ENCODE measurements at regions not wholly inside any gene's neighbourhood (a gene's known extent, or its start where the extent isn't known, plus 50 kb on each side); places are given as distances from the start of the nearest gene placed in this dataset.
"Not testable (repeated sequence)": the region's sequence is repeated elsewhere in the genome, so short reads cannot be mapped to it uniquely, and the experiment has no call there.

DNA sequence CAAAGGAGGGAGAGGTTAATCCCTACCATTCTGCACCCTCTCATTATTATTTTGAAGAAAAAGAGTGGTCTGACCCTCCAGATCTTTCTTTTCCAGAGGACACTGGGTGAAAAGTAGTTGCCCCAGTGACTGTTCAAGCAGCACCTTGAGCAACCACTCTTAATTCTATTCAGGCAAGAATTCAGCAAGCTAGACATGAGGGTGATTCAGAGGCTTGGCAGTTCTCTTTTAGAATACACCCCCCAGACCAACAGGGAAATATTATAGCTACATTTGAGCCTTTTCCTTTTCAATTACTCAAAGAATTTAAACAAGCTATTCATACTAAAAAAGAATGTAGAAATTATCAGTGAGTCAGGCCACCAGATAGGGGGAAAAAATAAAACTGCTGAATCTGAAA is 178.3 kb downstream of the MRPS30 start:
- no peak overlapping the region for H3K4me3 ChIP-seq
- ATAC-seq = no peak
- H3K36me3 ChIP-seq = no peaks in the 10 kb centered on the region
- no peaks in the 10 kb centered on the region for H3K4me1 ChIP-seq
- H3K9me3 ChIP-seq = peaks cover 0 to 56% (median 0%) of the 10 kb centered on the region in 3 donors
- no peak overlapping the region for H3K27ac ChIP-seq
- H3K27me3 ChIP-seq = no peaks in the 10 kb centered on the region
- TF ChIP-seq, protein P1, sequence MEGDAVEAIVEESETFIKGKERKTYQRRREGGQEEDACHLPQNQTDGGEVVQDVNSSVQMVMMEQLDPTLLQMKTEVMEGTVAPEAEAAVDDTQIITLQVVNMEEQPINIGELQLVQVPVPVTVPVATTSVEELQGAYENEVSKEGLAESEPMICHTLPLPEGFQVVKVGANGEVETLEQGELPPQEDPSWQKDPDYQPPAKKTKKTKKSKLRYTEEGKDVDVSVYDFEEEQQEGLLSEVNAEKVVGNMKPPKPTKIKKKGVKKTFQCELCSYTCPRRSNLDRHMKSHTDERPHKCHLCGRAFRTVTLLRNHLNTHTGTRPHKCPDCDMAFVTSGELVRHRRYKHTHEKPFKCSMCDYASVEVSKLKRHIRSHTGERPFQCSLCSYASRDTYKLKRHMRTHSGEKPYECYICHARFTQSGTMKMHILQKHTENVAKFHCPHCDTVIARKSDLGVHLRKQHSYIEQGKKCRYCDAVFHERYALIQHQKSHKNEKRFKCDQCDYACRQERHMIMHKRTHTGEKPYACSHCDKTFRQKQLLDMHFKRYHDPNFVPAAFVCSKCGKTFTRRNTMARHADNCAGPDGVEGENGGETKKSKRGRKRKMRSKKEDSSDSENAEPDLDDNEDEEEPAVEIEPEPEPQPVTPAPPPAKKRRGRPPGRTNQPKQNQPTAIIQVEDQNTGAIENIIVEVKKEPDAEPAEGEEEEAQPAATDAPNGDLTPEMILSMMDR (IDR thresholded peaks at IDR 0.05) = no peak
- TF ChIP-seq POLR2A (IDR thresholded peaks at IDR 0.05) = no peak
- no peak for TF ChIP-seq POLR2AphosphoS5 (IDR thresholded peaks at IDR 0.05)
- no peak for TF ChIP-seq EP300 (IDR thresholded peaks at IDR 0.05)

GRCh38 chr5:44991693-44992092 is 182.9 kb downstream of the MRPS30 start:
- no peak for ATAC-seq
- H3K4me3 ChIP-seq = no peak overlapping the region
- no peaks in the 10 kb centered on the region for H3K36me3 ChIP-seq
- H3K4me1 ChIP-seq = no peaks in the 10 kb centered on the region
- H3K27me3 ChIP-seq = no peaks in the 10 kb centered on the region
- 61 to 81% methylated on average over 2 of the region's 2 CpGs for WGBS, 2 donors (ENCODE audit: low coverage in 1 of 2)
- peaks cover 0 to 23% (median 0%) of the 10 kb centered on the region in 3 donors for H3K9me3 ChIP-seq
- TF ChIP-seq EP300 (IDR thresholded peaks at IDR 0.05) = no peak
- TF ChIP-seq POLR2A (IDR thresholded peaks at IDR 0.05) = no peak
- TF ChIP-seq, protein P1 (IDR thresholded peaks at IDR 0.05) = no peak
- TF ChIP-seq POLR2AphosphoS5 (IDR thresholded peaks at IDR 0.05) = no peak
- H3K27ac ChIP-seq = no peak overlapping the region

DNA sequence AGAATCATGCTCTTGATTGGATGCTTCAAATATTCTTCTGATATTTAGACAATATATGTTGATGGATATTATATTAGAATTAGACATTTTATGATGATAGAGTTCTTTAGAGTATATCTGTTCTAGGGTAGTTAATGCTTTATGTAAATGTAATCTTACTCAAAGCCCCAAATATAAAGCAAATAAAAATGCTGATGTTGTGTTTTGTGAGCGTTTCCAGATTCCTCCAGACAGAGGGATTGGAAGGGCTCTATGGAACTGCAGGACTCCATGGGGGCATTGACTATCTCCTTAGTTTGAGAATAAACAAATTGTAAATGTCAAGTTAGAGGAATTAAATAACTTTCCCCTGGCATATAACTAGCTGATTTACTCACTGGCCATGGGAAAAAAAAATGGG is 184.5 kb downstream of the MRPS30 start:
- Histone ChIP-seq H3K9me3 (peaks cover 0 to 21% (median 0%) of the 10 kb centered on the region in 3 donors), H3K27me3 (no peaks in the 10 kb centered on the region), H3K4me1 (no peaks in the 10 kb centered on the region), H3K27ac (no peak overlapping the region), H3K36me3 (no peaks in the 10 kb centered on the region), H3K4me3 (no peak overlapping the region)
- ATAC-seq = no peak
- TF ChIP-seq POLR2A (IDR thresholded peaks at IDR 0.05) = no peak
- TF ChIP-seq, protein P1 (IDR thresholded peaks at IDR 0.05) = no peak
- no peak for TF ChIP-seq POLR2AphosphoS5 (IDR thresholded peaks at IDR 0.05)
- TF ChIP-seq EP300 (IDR thresholded peaks at IDR 0.05) = no peak
- 75 to 100% methylated on average over 1 of the region's 1 CpG for WGBS, 2 donors (ENCODE audit: low coverage in 1 of 2)

GRCh38 chr5:44997506-44997905 is 188.8 kb downstream of the MRPS30 start:
- no peaks in the 10 kb centered on the region for H3K27me3 ChIP-seq
- no peak overlapping the region for H3K27ac ChIP-seq
- no peaks in the 10 kb centered on the region for H3K9me3 ChIP-seq
- H3K4me1 ChIP-seq = no peaks in the 10 kb centered on the region
- TF ChIP-seq, protein P1 (IDR thresholded peaks at IDR 0.05) = no peak
- TF ChIP-seq EP300 (IDR thresholded peaks at IDR 0.05) = no peak
- no peak for TF ChIP-seq POLR2A (IDR thresholded peaks at IDR 0.05)
- no peak for TF ChIP-seq POLR2AphosphoS5 (IDR thresholded peaks at IDR 0.05)
- H3K36me3 ChIP-seq = no peaks in the 10 kb centered on the region
- ATAC-seq = no peak
- no peak overlapping the region for H3K4me3 ChIP-seq
- 92 to 93% methylated on average over 1 of the region's 1 CpG for WGBS, 2 donors (ENCODE audit: low coverage in 1 of 2)

DNA sequence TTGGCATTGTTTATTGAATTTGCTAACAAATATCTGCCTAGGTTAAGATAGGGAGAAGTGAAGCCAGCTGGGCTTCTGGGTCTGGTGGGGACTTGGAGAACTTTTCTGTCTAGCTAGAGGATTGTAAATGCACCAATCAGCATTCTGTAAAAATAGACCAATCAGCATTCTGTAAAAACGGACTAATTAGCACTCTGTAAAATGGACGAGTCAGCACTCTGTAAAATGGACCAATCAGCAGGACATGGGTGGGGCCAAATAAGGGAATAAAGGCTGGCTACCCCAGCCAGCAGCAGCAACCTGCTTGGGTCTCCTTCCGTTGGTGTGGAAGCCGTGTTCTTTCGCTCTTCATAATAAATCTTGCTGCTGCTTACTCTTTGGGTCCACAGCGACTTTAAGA is 198.4 kb downstream of the MRPS30 start:
- H3K27me3 ChIP-seq, H3K4me1 ChIP-seq, H3K4me3 ChIP-seq, ATAC-seq, H3K27ac ChIP-seq, H3K36me3 ChIP-seq, H3K9me3 ChIP-seq: not testable (repeated sequence)
- 58 to 61% methylated on average over 3 of the region's 6 CpGs for WGBS, 2 donors (ENCODE audit: low coverage in 1 of 2)

DNA sequence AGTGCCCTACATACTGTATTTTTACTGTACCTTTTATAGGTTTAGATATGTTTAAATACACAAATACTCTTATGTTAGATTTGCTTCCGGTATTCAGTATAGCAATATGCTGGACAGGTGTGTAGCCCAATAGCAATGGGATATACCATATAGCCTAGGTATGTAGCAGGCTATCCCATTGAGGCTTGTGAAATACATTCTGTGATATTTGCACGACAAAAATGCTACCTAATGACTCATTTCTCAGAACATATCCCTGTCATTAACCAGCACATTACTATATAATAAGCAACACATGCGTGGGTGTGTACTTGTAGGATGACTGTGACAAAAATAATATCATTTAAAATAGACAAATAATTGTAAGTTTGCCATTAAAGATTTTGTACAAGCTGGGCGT is 208.8 kb downstream of the MRPS30 start:
- ATAC-seq = no peak
- no peak overlapping the region for H3K4me3 ChIP-seq
- TF ChIP-seq POLR2A (IDR thresholded peaks at IDR 0.05) (no peak), EP300 (IDR thresholded peaks at IDR 0.05) (no peak), POLR2AphosphoS5 (IDR thresholded peaks at IDR 0.05) (no peak)
- TF ChIP-seq, protein P1 (IDR thresholded peaks at IDR 0.05) = no peak
- no peaks in the 10 kb centered on the region for H3K27me3 ChIP-seq
- H3K36me3 ChIP-seq = no peaks in the 10 kb centered on the region
- no peaks in the 10 kb centered on the region for H3K4me1 ChIP-seq
- 80 to 85% methylated on average over 3 to 4 of the region's 4 CpGs for WGBS, 2 donors (ENCODE audit: low coverage in 1 of 2)
- H3K27ac ChIP-seq = no peak overlapping the region
- no peaks in the 10 kb centered on the region for H3K9me3 ChIP-seq
